HEK293 (cell line): ENCODE measurements at regions not wholly inside any gene's neighbourhood (a gene's known extent, or its start where the extent isn't known, plus 50 kb on each side); places are given as distances from the start of the nearest gene placed in this dataset.

Experiments used
- CTCF ChIA-PET: fragments of 350-600 bp; formaldehyde crosslinking; extraction: SDS; loops from one replicate; lab custom pipeline; 2021; ENCODE audit warnings: antibody characterized with exemption; lab: Yijun Ruan, JAX
- POLR2A ChIA-PET: fragments of 300-600 bp; formaldehyde crosslinking; extraction: SDS; loops from one replicate; lab custom pipeline; 2020; ENCODE audit warnings: antibody characterized with exemption, inconsistent platforms; lab: Yijun Ruan, JAX
- H3K27ac ChIP-seq: fragments of 200-500 bp; sonication (Bioruptor generic); 2 replicates; pipeline ENCODE4 v1.5.1; 2014; ENCODE audit warnings: low read depth, low read length, control low read depth, inconsistent platforms; ENCODE audit errors: extremely low read depth
- H3K36me3 ChIP-seq, 2 experiments: fragments of 200-500 bp in 1 of 2; sonication (Bioruptor generic) in 1 of 2; 1 replicate in 1 of 2; 2 replicates in 1 of 2; pipeline ENCODE4 v1.5.1; 2014 to 2017; ENCODE audit warnings: inconsistent platforms in 2 of 2, low read length in 2 of 2; ENCODE audit not compliant: control insufficient read depth in 2 of 2, insufficient read depth in 1 of 2
- H3K4me1 ChIP-seq: fragments of 200-500 bp; sonication (Bioruptor generic); 2 replicates; pipeline ENCODE4 v1.5.1; 2014; ENCODE audit warnings: mild to moderate bottlenecking, low read length, inconsistent platforms; ENCODE audit not compliant: control insufficient read depth, insufficient read depth
- H3K4me3 ChIP-seq: 2 replicates; pipeline ENCODE4 v1.5.1; 2011; ENCODE audit warnings: low read depth, mild to moderate bottlenecking, control low read depth, low read length, moderate library complexity
- H3K9me3 ChIP-seq: fragments of 200-500 bp; sonication (Bioruptor generic); 2 replicates; pipeline ENCODE4 v1.5.1; 2014; ENCODE audit warnings: low read depth, low read length, inconsistent platforms; ENCODE audit not compliant: control insufficient read depth, insufficient read depth
- CTCF ChIP-seq: fragments of 450-650 bp; formaldehyde crosslinking; IDR thresholded peaks from 2 replicates; pipeline ENCODE4 v1.5.1; 2016; ENCODE audit warnings: missing biosample characterization, missing genetic modification characterization
- EGR2 ChIP-seq: fragments of 450-650 bp; formaldehyde crosslinking; IDR thresholded peaks from 2 replicates; pipeline ENCODE4 v1.5.1; 2016; ENCODE audit warnings: low read depth, missing biosample characterization, missing genetic modification characterization
- GLIS1 ChIP-seq: fragments of 450-650 bp; formaldehyde crosslinking; IDR thresholded peaks from 2 replicates; pipeline ENCODE4 v1.5.1; 2016; ENCODE audit warnings: missing biosample characterization, missing genetic modification characterization
- HOXA7 ChIP-seq: sonication (generic); formaldehyde crosslinking; IDR thresholded peaks from 2 replicates; pipeline ENCODE4 v1.8.1; 2022; ENCODE audit warnings: missing genetic modification reagents, borderline replicate concordance
- KLF1 ChIP-seq: fragments of 450-650 bp; formaldehyde crosslinking; IDR thresholded peaks from 2 replicates; pipeline ENCODE4 v1.5.1; 2016; ENCODE audit warnings: missing biosample characterization, missing genetic modification characterization
- SP2 ChIP-seq: fragments of 450-650 bp; formaldehyde crosslinking; IDR thresholded peaks from 2 replicates; pipeline ENCODE4 v1.5.1; 2016; ENCODE audit warnings: missing biosample characterization, missing genetic modification characterization
- ZBTB6 ChIP-seq: fragments of 450-650 bp; formaldehyde crosslinking; IDR thresholded peaks from 2 replicates; pipeline ENCODE4 v1.5.1; 2017; ENCODE audit warnings: missing biosample characterization, missing genetic modification characterization
- ZBTB7A ChIP-seq: fragments of 450-650 bp; formaldehyde crosslinking; IDR thresholded peaks from 2 replicates; pipeline ENCODE4 v1.5.1; 2016; ENCODE audit warnings: low read depth, missing biosample characterization, missing genetic modification characterization
- ZFHX2 ChIP-seq: fragments of 450-650 bp; formaldehyde crosslinking; conservative IDR thresholded peaks from 2 replicates; pipeline ENCODE4 v1.5.1; 2016; ENCODE audit warnings: missing biosample characterization, missing genetic modification characterization
- ZNF140 ChIP-seq: fragments of 450-650 bp; formaldehyde crosslinking; IDR thresholded peaks from 2 replicates; pipeline ENCODE4 v1.5.1; 2016; ENCODE audit warnings: missing biosample characterization, missing genetic modification characterization
- ZNF155 ChIP-seq: fragments of 450-650 bp; formaldehyde crosslinking; IDR thresholded peaks from 2 replicates; pipeline ENCODE4 v1.5.1; 2016; ENCODE audit warnings: missing biosample characterization, missing genetic modification characterization
- ZNF174 ChIP-seq: fragments of 450-650 bp; formaldehyde crosslinking; IDR thresholded peaks from 2 replicates; pipeline ENCODE4 v1.5.0; 2017; ENCODE audit warnings: missing biosample characterization, mild to moderate bottlenecking, missing genetic modification characterization
- ZNF248 ChIP-seq: fragments of 450-650 bp; formaldehyde crosslinking; IDR thresholded peaks from 2 replicates; pipeline ENCODE4 v1.5.1; 2017; ENCODE audit warnings: missing biosample characterization, missing genetic modification characterization
- ZNF280D ChIP-seq: fragments of 450-650 bp; formaldehyde crosslinking; IDR thresholded peaks from 2 replicates; pipeline ENCODE4 v1.5.1; 2016; ENCODE audit warnings: missing biosample characterization, missing genetic modification characterization
- ZNF37A ChIP-seq: fragments of 450-650 bp; IDR thresholded peaks from 2 replicates; pipeline ENCODE4 v1.5.1; 2018; ENCODE audit warnings: missing biosample characterization, missing genetic modification characterization
- ZNF398 ChIP-seq: fragments of 450-650 bp; formaldehyde crosslinking; IDR thresholded peaks from 2 replicates; pipeline ENCODE4 v1.5.1; 2017; ENCODE audit warnings: missing biosample characterization, missing genetic modification characterization
- ZNF585B ChIP-seq: fragments of 450-650 bp; formaldehyde crosslinking; IDR thresholded peaks from 2 replicates; pipeline ENCODE4 v1.5.1; 2016; ENCODE audit warnings: missing biosample characterization, missing genetic modification characterization
- ZNF623 ChIP-seq: fragments of 450-650 bp; formaldehyde crosslinking; IDR thresholded peaks from 2 replicates; pipeline ENCODE4 v1.5.1; 2016; ENCODE audit warnings: missing biosample characterization, missing genetic modification characterization
- ZNF626 ChIP-seq: fragments of 450-650 bp; sonication (Bioruptor Pico); formaldehyde crosslinking; IDR thresholded peaks from 2 replicates; pipeline ENCODE4 v1.5.1; 2018; ENCODE audit warnings: missing biosample characterization, missing genetic modification characterization, inconsistent platforms
- ZNF843 ChIP-seq: fragments of 450-650 bp; formaldehyde crosslinking; IDR thresholded peaks from 2 replicates; pipeline ENCODE4 v1.5.1; 2016; ENCODE audit warnings: missing biosample characterization, missing genetic modification characterization
- ZSCAN30 ChIP-seq: fragments of 450-650 bp; IDR thresholded peaks from 2 replicates; pipeline ENCODE4 v1.5.1; 2018; ENCODE audit warnings: missing biosample characterization, mild to moderate bottlenecking, missing genetic modification characterization, moderate library complexity

GRCh38 chr2:71990826-71991225 is 156.8 kb downstream of the CYP26B1 start (continued):
- no peak for TF ChIP-seq ZNF398
- TF ChIP-seq, all 188 proteins: peak for 0

- Histone ChIP-seq H3K9me3 (no peaks in the 10 kb centered on the region), H3K4me1 (no peaks in the 10 kb centered on the region), H3K36me3 (no peaks in the 10 kb centered on the region), H3K4me3 (no peak overlapping the region), H3K27ac (no peak overlapping the region)
- POLR2A ChIA-PET: no interaction called here
- CTCF ChIA-PET: interaction anchor here (1.0 to 1.3 kb wide), 2 partner anchors 66 to 444 kb away, joined by 3 to 4 read pairs; no protein-coding TSS in a partner anchor
- TF ChIP-seq ZSCAN30 (tag by site-specific recombination) (no peak), ZNF174 (tag by site-specific recombination) (no peak), EGR2 (tag by site-specific recombination) (no peak), CTCF (no peak), HOXA7 (CRISPR knock-in tag) (no peak), ZNF248 (tag by site-specific recombination) (no peak), ZNF280D (no peak), SP2 (tag by site-specific recombination) (no peak), ZNF155 (no peak), KLF1 (tag by site-specific recombination) (no peak), ZNF585B (tag by site-specific recombination) (no peak), ZNF623 (tag by site-specific recombination) (no peak)
Measured at GRCh38 chr2:71990122-71990521, 157.5 kb downstream of the CYP26B1 start.

- H3K27ac ChIP-seq: no peak overlapping the region
- H3K9me3 ChIP-seq: no peaks in the 10 kb centered on the region
- no peaks in the 10 kb centered on the region for H3K4me1 ChIP-seq
- H3K36me3 ChIP-seq: no peaks in the 10 kb centered on the region
- no peak overlapping the region for H3K4me3 ChIP-seq
- TF ChIP-seq ZNF37A (tag by site-specific recombination) (no peak), ZNF843 (no peak), ZNF140 (tag by site-specific recombination) (no peak), ZBTB6 (tag by site-specific recombination) (no peak), ZNF626 (tag by site-specific recombination) (no peak), GLIS1 (tag by site-specific recombination) (no peak), ZFHX2 (no peak), ZBTB7A (no peak)
- TF ChIP-seq, all 188 proteins: peak for 0
- POLR2A ChIA-PET: no interaction called here
- CTCF ChIA-PET: interaction anchor here (0.6 to 1.0 kb wide), 2 partner anchors 338 to 443 kb away, joined by 4 read pairs; no protein-coding TSS in a partner anchor
Measured at GRCh38 chr2:71989671-71990070, 158.0 kb downstream of the CYP26B1 start.
